GM21526 (cell line): ENCODE measurements at regions not wholly inside any gene's neighbourhood (a gene's known extent, or its start where the extent isn't known, plus 50 kb on each side); places are given as distances from the start of the nearest gene placed in this dataset.

Experiments
- ATAC-seq: cut with Tn5 transposase; IDR thresholded peaks from one replicate; pipeline ENCODE4 v1.9.1; 2021; ENCODE audit warnings: moderate library complexity; ENCODE audit not compliant: unreplicated experiment, low FRiP score

GRCh38 chr15:88383354-88383753, 83.8 kb downstream of the MRPL46 start:
- ATAC-seq: no peak

GRCh38 chr15:88382482-88382983, 84.7 kb downstream of the MRPL46 start:
- ATAC-seq: no peak

GRCh38 chr15:88378188-88378637, 89.0 kb downstream of the MRPL46 start:
- no peak for ATAC-seq

GRCh38 chr15:88377509-88377908, 89.7 kb downstream of the MRPL46 start:
- no peak for ATAC-seq

GRCh38 chr15:88376574-88377174, 90.5 kb downstream of the MRPL46 start:
- ATAC-seq: no peak

GRCh38 chr15:88375234-88375927, 91.8 kb downstream of the MRPL46 start:
- no peak for ATAC-seq

- no peak for ATAC-seq
Measured at GRCh38 chr15:88365124-88365523, 102.1 kb downstream of the MRPL46 start.

GRCh38 chr15:88348579-88349230, 92.2 kb upstream of the NTRK3 start:
- ATAC-seq: no peak

GRCh38 chr15:88345962-88346361, 89.4 kb upstream of the NTRK3 start:
- no peak for ATAC-seq

- no peak for ATAC-seq
Measured at GRCh38 chr15:88344786-88345185, 88.2 kb upstream of the NTRK3 start.

GRCh38 chr15:88342666-88343065, 86.1 kb upstream of the NTRK3 start:
- ATAC-seq: no peak

GRCh38 chr15:88341653-88342052, 85.1 kb upstream of the NTRK3 start:
- no peak for ATAC-seq

- ATAC-seq: no peak
Measured at GRCh38 chr15:88341006-88341405, 84.5 kb upstream of the NTRK3 start.

- no peak for ATAC-seq
Measured at GRCh38 chr15:88337993-88338392, 81.5 kb upstream of the NTRK3 start.

GRCh38 chr15:88335074-88335473, 78.5 kb upstream of the NTRK3 start:
- no peak for ATAC-seq

GRCh38 chr15:88334436-88334835, 77.9 kb upstream of the NTRK3 start:
- no peak for ATAC-seq

GRCh38 chr15:88331291-88331690, 74.8 kb upstream of the NTRK3 start:
- ATAC-seq: peak; percentile 58

- ATAC-seq: no peak
Measured at GRCh38 chr15:88326924-88327323, 70.4 kb upstream of the NTRK3 start.

GRCh38 chr15:88324741-88325065, 68.2 kb upstream of the NTRK3 start:
- no peak for ATAC-seq

- no peak for ATAC-seq
Measured at GRCh38 chr15:88323976-88324740, 67.6 kb upstream of the NTRK3 start.

- no peak for ATAC-seq
Measured at GRCh38 chr15:88323468-88323867, 66.9 kb upstream of the NTRK3 start.
